ENCODE measurements at regions not wholly inside any gene's neighbourhood (a gene's known extent, or its start where the extent isn't known, plus 50 kb on each side); places are given as distances from the start of the nearest gene placed in this dataset.

GRCh38 chr3:98954791-98955604, 53.5 kb upstream of the DCBLD2 start:
- no peak for TF ChIP-seq CTCF (IDR thresholded peaks at IDR 0.05)
- TF ChIP-seq POLR2A (IDR thresholded peaks at IDR 0.05): no peak

Measured in esophagus squamous epithelium (tissue), 4 donors.